ENCODE measurements at regions not wholly inside any gene's neighbourhood (a gene's known extent, or its start where the extent isn't known, plus 50 kb on each side); places are given as distances from the start of the nearest gene placed in this dataset.

- TF ChIP-seq ZNF791 (tag by site-specific recombination; IDR thresholded peaks at IDR 0.05) (no peak), SP7 (tag by site-specific recombination; IDR thresholded peaks at IDR 0.05) (peak; percentile 96), ZSCAN18 (tag by site-specific recombination; IDR thresholded peaks at IDR 0.05) (peak; percentile 85), ZNF426 (tag by site-specific recombination; IDR thresholded peaks at IDR 0.05) (no peak), ZNF792 (tag by site-specific recombination; IDR thresholded peaks at IDR 0.05) (0 out of 2 replicates have a peak, but pooled peaks have one; percentile 36), ZBTB48 (tag by site-specific recombination; IDR thresholded peaks at IDR 0.05) (peak; percentile 77), ZBTB10 (tag by site-specific recombination; IDR thresholded peaks at IDR 0.05) (peak; percentile 65), ZBTB8A (tag by site-specific recombination; IDR thresholded peaks at IDR 0.05) (no peak), ELK4 (IDR thresholded peaks at IDR 0.05; ENCODE audit: borderline replicate concordance, low read depth, low read length) (no peak), YY2 (tag by site-specific recombination; IDR thresholded peaks at IDR 0.05) (peak; percentile 43; the same call in 1 of the 2 replicates), KLF17 (tag by site-specific recombination; IDR thresholded peaks at IDR 0.05) (peak; percentile 86), ZNF394 (tag by site-specific recombination; IDR thresholded peaks at IDR 0.05; ENCODE audit: borderline replicate concordance) (peak; percentile 77), ZNF48 (tag by site-specific recombination; IDR thresholded peaks at IDR 0.05) (no peak), ZNF174 (tag by site-specific recombination; IDR thresholded peaks at IDR 0.05) (no peak), ZNF26 (tag by site-specific recombination; IDR thresholded peaks at IDR 0.05) (0 out of 2 replicates have a peak, but pooled peaks have one; percentile 16), ZNF140 (tag by site-specific recombination; IDR thresholded peaks at IDR 0.05) (no peak), ZNF324 (tag by site-specific recombination; IDR thresholded peaks at IDR 0.05) (peak; percentile 97), ZNF560 (tag by site-specific recombination; IDR thresholded peaks at IDR 0.05; ENCODE audit: borderline replicate concordance) (no peak), ZNF645 (tag by site-specific recombination; IDR thresholded peaks at IDR 0.05) (0 out of 2 replicates have a peak, but pooled peaks have one; percentile 67), ZFP69B (tag by site-specific recombination; IDR thresholded peaks at IDR 0.05) (peak; percentile 90)
Measured at GRCh38 chr2:136248242-136248641, 130.3 kb upstream of the CXCR4 start (continued).
